ENCODE measurements at regions not wholly inside any gene's neighbourhood (a gene's known extent, or its start where the extent isn't known, plus 50 kb on each side); places are given as distances from the start of the nearest gene placed in this dataset.

GRCh38 chr4:111744847-111745246 is 400.4 kb upstream of the FAM241A start:
- no peak overlapping the region for H3K4me3 ChIP-seq (ENCODE audit: low read length)
- no peaks in the 10 kb centered on the region for H3K9me3 ChIP-seq (ENCODE audit: low read length)
- H3K79me2 ChIP-seq (replicated peaks; ENCODE audit: insufficient read depth, low read length) = no peaks in the 10 kb centered on the region
- no peak overlapping the region for H3K4me2 ChIP-seq (ENCODE audit: low read length)
- no peaks in the 10 kb centered on the region for H4K20me1 ChIP-seq (ENCODE audit: insufficient read depth)
- no peak overlapping the region for H3K9ac ChIP-seq (ENCODE audit: low read length)
- TF ChIP-seq SMC3 (conservative IDR thresholded peaks at IDR 0.05; ENCODE audit: poor library complexity) (no peak), RAD21 (conservative IDR thresholded peaks at IDR 0.05) (no peak), REST (IDR thresholded peaks at IDR 0.05; ENCODE audit: borderline replicate concordance) (no peak), TAF1 (IDR thresholded peaks at IDR 0.05; ENCODE audit: low read depth) (no peak), CTCF (IDR thresholded peaks at IDR 0.05; ENCODE audit: poor library complexity, severe bottlenecking) (no peak)
- no peak overlapping the region for H3K27ac ChIP-seq (ENCODE audit: low read length)
- no peaks in the 10 kb centered on the region for H3K36me3 ChIP-seq (ENCODE audit: insufficient read depth, low read length)
- no peaks in the 10 kb centered on the region for H3K9me2 ChIP-seq (ENCODE audit: insufficient read depth, low read length)
- no peaks in the 10 kb centered on the region for H3K27me3 ChIP-seq (ENCODE audit: insufficient read depth, low read depth, low read length)
- no peaks in the 10 kb centered on the region for H3F3A ChIP-seq (ENCODE audit: insufficient read depth, low read length, poor library complexity, severe bottlenecking)
- H2AFZ ChIP-seq (ENCODE audit: low read depth, low read length) = no peak overlapping the region

- H3K9me3 ChIP-seq (ENCODE audit: low read length) = no peaks in the 10 kb centered on the region
- H3K79me2 ChIP-seq (replicated peaks; ENCODE audit: insufficient read depth, low read length) = no peaks in the 10 kb centered on the region
- H2AFZ ChIP-seq (ENCODE audit: low read depth, low read length) = no peak overlapping the region
- no peak overlapping the region for H3K27ac ChIP-seq (ENCODE audit: low read length)
- no peaks in the 10 kb centered on the region for H3K9me2 ChIP-seq (ENCODE audit: insufficient read depth, low read length)
- H3K9ac ChIP-seq (ENCODE audit: low read length) = no peak overlapping the region
- H3K4me2 ChIP-seq (ENCODE audit: low read length) = no peak overlapping the region
- H3F3A ChIP-seq (ENCODE audit: insufficient read depth, low read length, poor library complexity, severe bottlenecking) = no peaks in the 10 kb centered on the region
- no peaks in the 10 kb centered on the region for H4K20me1 ChIP-seq (ENCODE audit: insufficient read depth)
- H3K27me3 ChIP-seq (ENCODE audit: insufficient read depth, low read depth, low read length) = no peaks in the 10 kb centered on the region
- no peak overlapping the region for H3K4me3 ChIP-seq (ENCODE audit: low read length)
- no peak for TF ChIP-seq RAD21 (conservative IDR thresholded peaks at IDR 0.05)
- no peak for TF ChIP-seq MXI1 (conservative IDR thresholded peaks at IDR 0.05; ENCODE audit: poor library complexity, severe bottlenecking)
- no peak for TF ChIP-seq TAF1 (IDR thresholded peaks at IDR 0.05; ENCODE audit: low read depth)
- TF ChIP-seq EP300 (conservative IDR thresholded peaks at IDR 0.05; ENCODE audit: poor library complexity, severe bottlenecking) = peak; percentile 69
- TF ChIP-seq SMC3 (conservative IDR thresholded peaks at IDR 0.05; ENCODE audit: poor library complexity) = no peak
- TF ChIP-seq EZH2 (IDR thresholded peaks at IDR 0.05; ENCODE audit: borderline replicate concordance, insufficient read depth, low read length, poor library complexity, severe bottlenecking) = no peak
- TF ChIP-seq POLR2AphosphoS5 (IDR thresholded peaks at IDR 0.05) = peak; percentile 24
- TF ChIP-seq REST (IDR thresholded peaks at IDR 0.05; ENCODE audit: borderline replicate concordance) = peak; percentile 72
- TF ChIP-seq CTCF (IDR thresholded peaks at IDR 0.05; ENCODE audit: poor library complexity, severe bottlenecking) = no peak
- H3K36me3 ChIP-seq (ENCODE audit: insufficient read depth, low read length) = no peaks in the 10 kb centered on the region
These were observed 397.1 kb upstream of the FAM241A start for GRCh38 chr4:111748157-111748556.
